Left lung (tissue), 4 donors: ENCODE measurements at regions not wholly inside any gene's neighbourhood (a gene's known extent, or its start where the extent isn't known, plus 50 kb on each side); places are given as distances from the start of the nearest gene placed in this dataset.

ENCODE experiments used
- ATAC-seq: fragments of 200-7000 bp; cut with Tn5 transposase; one replicate; pipeline ENCODE4 v1.9.1; 2020; ENCODE audit warnings: moderate library complexity
- DNase-seq, 4 donors: peaks; one replicate each; pipeline ENCODE4 v3.0.0-alpha.2; 2013 to 2020
- H3K27ac ChIP-seq, 2 donors: fragments of 200-600 bp; sonication (generic) in 1 of 2; one replicate each; pipeline versions ENCODE4 v1.5.0 to v1.8.0; 2020 to 2021
- H3K27me3 ChIP-seq, 2 donors: fragments of 200-600 bp; sonication (generic) in 1 of 2; one replicate each; pipeline versions ENCODE4 v1.5.0 to v1.8.0; 2020 to 2021
- H3K36me3 ChIP-seq, 2 donors: fragments of 200-600 bp; sonication (generic) in 1 of 2; one replicate each; pipeline versions ENCODE4 v1.5.0 to v1.8.0; 2020 to 2021
- H3K4me1 ChIP-seq, 2 donors: fragments of 200-600 bp; one replicate each; pipeline ENCODE4 v1.8.0; 2021
- H3K4me3 ChIP-seq, 2 donors: fragments of 200-600 bp; sonication (generic) in 1 of 2; one replicate each; pipeline versions ENCODE4 v1.5.0 to v1.8.0; 2020 to 2021; ENCODE audit warnings: mild to moderate bottlenecking in 1 of 2
- H3K9me3 ChIP-seq, 2 donors: fragments of 200-600 bp; sonication (generic) in 1 of 2; one replicate each; pipeline versions ENCODE4 v1.5.0 to v1.8.0; 2020 to 2021
- intact Hi-C, 2 donors: fragments of 100-400 bp; cut with DNase I; formaldehyde crosslinking; loops; one replicate each; pipeline versions ENCODE4 v1.11.2 to v1.14.2; 2022
- TF ChIP-seq, protein P1 (sequence below), 2 donors: fragments of 200-600 bp; sonication (generic) in 1 of 2; IDR thresholded peaks; one replicate each; pipeline versions ENCODE4 v1.5.0 to v1.8.0; 2021; ENCODE audit warnings: antibody characterized with exemption in 2 of 2
- donor health status: DM: no; HTN: yes; CAD: no.
- donor health status: DM: no; HTN: no; CAD: no.

DNA sequence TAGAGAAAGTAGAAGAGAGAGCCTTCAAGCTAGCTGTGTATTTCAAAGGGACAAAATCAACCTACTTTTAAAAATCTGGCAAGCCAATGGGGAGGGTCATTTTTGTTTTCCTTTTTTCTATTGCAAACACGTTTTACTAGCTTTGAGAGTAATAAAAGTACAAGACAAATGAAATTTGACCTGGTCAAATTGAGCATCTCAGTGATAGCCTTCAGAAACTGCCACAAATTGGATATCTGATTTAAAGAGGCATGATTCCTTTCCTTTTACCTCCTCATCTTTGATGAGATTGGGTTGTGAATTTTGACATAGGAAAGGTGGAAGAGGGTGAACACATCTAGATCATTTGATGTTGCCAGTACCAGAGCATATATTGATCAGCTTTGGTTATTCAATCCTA is 53.6 kb upstream of the RBMS3 start:
- Histone ChIP-seq H3K27ac (no peak overlapping the region), H3K36me3 (no peaks in the 10 kb centered on the region), H3K4me3 (no peak overlapping the region), H3K4me1 (no peaks in the 10 kb centered on the region), H3K27me3 (no peaks in the 10 kb centered on the region), H3K9me3 (no peaks in the 10 kb centered on the region)
- TF ChIP-seq, protein P1, sequence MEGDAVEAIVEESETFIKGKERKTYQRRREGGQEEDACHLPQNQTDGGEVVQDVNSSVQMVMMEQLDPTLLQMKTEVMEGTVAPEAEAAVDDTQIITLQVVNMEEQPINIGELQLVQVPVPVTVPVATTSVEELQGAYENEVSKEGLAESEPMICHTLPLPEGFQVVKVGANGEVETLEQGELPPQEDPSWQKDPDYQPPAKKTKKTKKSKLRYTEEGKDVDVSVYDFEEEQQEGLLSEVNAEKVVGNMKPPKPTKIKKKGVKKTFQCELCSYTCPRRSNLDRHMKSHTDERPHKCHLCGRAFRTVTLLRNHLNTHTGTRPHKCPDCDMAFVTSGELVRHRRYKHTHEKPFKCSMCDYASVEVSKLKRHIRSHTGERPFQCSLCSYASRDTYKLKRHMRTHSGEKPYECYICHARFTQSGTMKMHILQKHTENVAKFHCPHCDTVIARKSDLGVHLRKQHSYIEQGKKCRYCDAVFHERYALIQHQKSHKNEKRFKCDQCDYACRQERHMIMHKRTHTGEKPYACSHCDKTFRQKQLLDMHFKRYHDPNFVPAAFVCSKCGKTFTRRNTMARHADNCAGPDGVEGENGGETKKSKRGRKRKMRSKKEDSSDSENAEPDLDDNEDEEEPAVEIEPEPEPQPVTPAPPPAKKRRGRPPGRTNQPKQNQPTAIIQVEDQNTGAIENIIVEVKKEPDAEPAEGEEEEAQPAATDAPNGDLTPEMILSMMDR (IDR thresholded peaks at IDR 0.05): no peak
- intact Hi-C loops: no loop called here
- ATAC-seq: no peak
- no peak for DNase-seq
